IMR-90 (cell line): ENCODE measurements at regions not wholly inside any gene's neighbourhood (a gene's known extent, or its start where the extent isn't known, plus 50 kb on each side); places are given as distances from the start of the nearest gene placed in this dataset.

ENCODE experiments used
- CEBPB ChIP-seq: IDR thresholded peaks from 2 replicates; pipeline ENCODE4 v1.6.1; 2012; ENCODE audit warnings: low read depth, low read length, improper control_type of control experiment
- FOS ChIP-seq: fragments of 150-350 bp; IDR thresholded peaks from 2 replicates; pipeline ENCODE4 v1.6.1; 2016; ENCODE audit warnings: low read depth, low read length
- MAFK ChIP-seq: IDR thresholded peaks from 2 replicates; pipeline ENCODE4 v1.6.1; 2012; ENCODE audit warnings: low read depth, low read length, improper control_type of control experiment
- MAZ ChIP-seq: IDR thresholded peaks from 2 replicates; pipeline ENCODE4 v1.6.1; 2012; ENCODE audit warnings: low read depth, mild to moderate bottlenecking, low read length, improper control_type of control experiment, moderate library complexity, borderline replicate concordance
- POLR2A ChIP-seq: IDR thresholded peaks from 2 replicates; pipeline ENCODE4 v1.6.1; 2012; ENCODE audit warnings: mild to moderate bottlenecking, low read depth, low read length
- RAD21 ChIP-seq: IDR thresholded peaks from 2 replicates; pipeline ENCODE4 v1.6.1; 2012; ENCODE audit warnings: low read length, improper control_type of control experiment
- SMC3 ChIP-seq: fragments of 150-350 bp; IDR thresholded peaks from 2 replicates; pipeline ENCODE4 v1.6.1; 2016; ENCODE audit warnings: low read depth, mild to moderate bottlenecking, antibody characterized with exemption, low read length, moderate library complexity
- USF2 ChIP-seq: fragments of 150-350 bp; IDR thresholded peaks from 2 replicates; pipeline ENCODE4 v1.6.1; 2017; ENCODE audit warnings: mild to moderate bottlenecking, antibody characterized with exemption, low read length, low read depth
- TF ChIP-seq, protein P1 (sequence below): conservative IDR thresholded peaks from 2 replicates; pipeline ENCODE4 v1.5.1; 2012; ENCODE audit warnings: mild to moderate bottlenecking, low read depth, low read length, improper control_type of control experiment

DNA sequence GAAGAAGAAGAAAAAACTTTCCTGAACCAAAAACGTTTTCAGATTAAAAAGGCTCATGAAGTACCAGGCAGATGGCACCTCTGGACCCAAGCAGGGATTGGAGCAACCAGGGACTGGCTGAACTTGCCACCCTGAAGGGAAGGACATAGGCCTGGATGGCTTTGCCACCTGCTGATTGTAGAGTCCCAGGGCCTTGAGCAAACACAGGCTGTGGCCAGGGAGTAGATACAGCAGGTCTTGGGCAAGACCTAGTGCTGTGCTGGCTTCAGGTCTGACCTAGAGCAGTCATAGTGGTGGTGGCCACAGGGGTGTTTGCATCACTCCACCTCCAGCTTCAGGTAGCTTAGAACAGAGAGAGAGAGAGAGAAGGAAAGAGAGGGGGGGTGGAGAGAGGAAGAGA lies 176.7 kb upstream of the FOXN2 start:
- TF ChIP-seq USF2: no peak
- no peak for TF ChIP-seq RAD21
- TF ChIP-seq MAFK: no peak
- TF ChIP-seq, protein P1, sequence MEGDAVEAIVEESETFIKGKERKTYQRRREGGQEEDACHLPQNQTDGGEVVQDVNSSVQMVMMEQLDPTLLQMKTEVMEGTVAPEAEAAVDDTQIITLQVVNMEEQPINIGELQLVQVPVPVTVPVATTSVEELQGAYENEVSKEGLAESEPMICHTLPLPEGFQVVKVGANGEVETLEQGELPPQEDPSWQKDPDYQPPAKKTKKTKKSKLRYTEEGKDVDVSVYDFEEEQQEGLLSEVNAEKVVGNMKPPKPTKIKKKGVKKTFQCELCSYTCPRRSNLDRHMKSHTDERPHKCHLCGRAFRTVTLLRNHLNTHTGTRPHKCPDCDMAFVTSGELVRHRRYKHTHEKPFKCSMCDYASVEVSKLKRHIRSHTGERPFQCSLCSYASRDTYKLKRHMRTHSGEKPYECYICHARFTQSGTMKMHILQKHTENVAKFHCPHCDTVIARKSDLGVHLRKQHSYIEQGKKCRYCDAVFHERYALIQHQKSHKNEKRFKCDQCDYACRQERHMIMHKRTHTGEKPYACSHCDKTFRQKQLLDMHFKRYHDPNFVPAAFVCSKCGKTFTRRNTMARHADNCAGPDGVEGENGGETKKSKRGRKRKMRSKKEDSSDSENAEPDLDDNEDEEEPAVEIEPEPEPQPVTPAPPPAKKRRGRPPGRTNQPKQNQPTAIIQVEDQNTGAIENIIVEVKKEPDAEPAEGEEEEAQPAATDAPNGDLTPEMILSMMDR: no peak
- TF ChIP-seq CEBPB: no peak
- no peak for TF ChIP-seq POLR2A
- TF ChIP-seq SMC3: no peak
- TF ChIP-seq FOS: no peak
- TF ChIP-seq MAZ: no peak
